Neutrophil (primary cell): ENCODE measurements at regions not wholly inside any gene's neighbourhood (a gene's known extent, or its start where the extent isn't known, plus 50 kb on each side); places are given as distances from the start of the nearest gene placed in this dataset.

Experiments
- H3K27ac ChIP-seq: fragments of 200-600 bp; sonication (generic); 2 replicates; pipeline ENCODE4 v1.5.1; 2016; ENCODE audit warnings: mild to moderate bottlenecking, moderate library complexity
- H3K27me3 ChIP-seq: fragments of 200-600 bp; sonication (generic); 2 replicates; pipeline ENCODE4 v1.6.0; 2016; ENCODE audit warnings: mild to moderate bottlenecking
- H3K36me3 ChIP-seq: fragments of 200-600 bp; sonication (generic); 2 replicates; pipeline ENCODE4 v1.5.1; 2017
- H3K4me1 ChIP-seq, 2 experiments: fragments of 200-600 bp in 1 of 2; sonication (generic) in 1 of 2; 1 replicate in 1 of 2; 2 replicates in 1 of 2; pipeline versions ENCODE4 v1.5.1 to v1.6.1; 2013 to 2016; ENCODE audit warnings: low read depth in 1 of 2, low read length in 1 of 2, mild to moderate bottlenecking in 1 of 2, moderate library complexity in 1 of 2; ENCODE audit not compliant: control insufficient read depth in 1 of 2, insufficient read depth in 1 of 2
- H3K4me3 ChIP-seq, 2 experiments: fragments of 200-600 bp in 1 of 2; sonication (generic) in 1 of 2; 1 replicate in 1 of 2; 2 replicates in 1 of 2; pipeline ENCODE4 v1.5.1; 2013 to 2016; ENCODE audit warnings: low read depth in 1 of 2, low read length in 1 of 2, mild to moderate bottlenecking in 1 of 2, moderate library complexity in 1 of 2
- H3K9me3 ChIP-seq: fragments of 200-600 bp; sonication (generic); 2 replicates; pipeline ENCODE4 v1.5.1; 2016
- CTCF ChIP-seq: fragments of 200-600 bp; sonication (generic); IDR thresholded peaks from 2 replicates; pipeline ENCODE4 v1.5.1; 2016; ENCODE audit warnings: antibody characterized with exemption

GRCh38 chr2:238986491-238987351 is 138.8 kb downstream of the TWIST2 start:
- H3K36me3 ChIP-seq: no peaks in the 10 kb centered on the region
- peaks cover 2% of the 10 kb centered on the region for H3K27me3 ChIP-seq
- no peak overlapping the region for H3K4me3 ChIP-seq
- H3K27ac ChIP-seq: no peak overlapping the region
- H3K9me3 ChIP-seq: no peaks in the 10 kb centered on the region
- peaks cover 0 to 8% of the 10 kb centered on the region in 2 experiments for H3K4me1 ChIP-seq
- TF ChIP-seq CTCF: no peak

- Histone ChIP-seq H3K36me3 (no peaks in the 10 kb centered on the region), H3K4me1 (peaks cover 0 to under 1% of the 10 kb centered on the region in 2 experiments), H3K27me3 (peaks cover 7% of the 10 kb centered on the region), H3K4me3 (no peak overlapping the region), H3K9me3 (no peaks in the 10 kb centered on the region), H3K27ac (no peak overlapping the region)
- no peak for TF ChIP-seq CTCF
Measured at GRCh38 chr2:238987352-238987981, 139.6 kb downstream of the TWIST2 start.

- no peak for TF ChIP-seq CTCF
- no peak overlapping the region for H3K27ac ChIP-seq
- H3K36me3 ChIP-seq: no peaks in the 10 kb centered on the region
- peaks cover 7% of the 10 kb centered on the region for H3K27me3 ChIP-seq
- no peaks in the 10 kb centered on the region for H3K4me1 ChIP-seq
- no peak overlapping the region for H3K4me3 ChIP-seq
- H3K9me3 ChIP-seq: no peaks in the 10 kb centered on the region
Measured at GRCh38 chr2:238988105-238988504, 140.2 kb downstream of the TWIST2 start.

GRCh38 chr2:238988752-238989151 is 140.9 kb downstream of the TWIST2 start:
- Histone ChIP-seq H3K27ac (no peak overlapping the region), H3K9me3 (no peaks in the 10 kb centered on the region), H3K27me3 (peaks cover 7% of the 10 kb centered on the region), H3K4me1 (no peaks in the 10 kb centered on the region), H3K36me3 (no peaks in the 10 kb centered on the region), H3K4me3 (no peak overlapping the region)
- TF ChIP-seq CTCF: no peak

GRCh38 chr2:238989484-238989883 is 141.6 kb downstream of the TWIST2 start:
- H3K27ac ChIP-seq: no peak overlapping the region
- H3K36me3 ChIP-seq: no peaks in the 10 kb centered on the region
- no peak overlapping the region for H3K4me3 ChIP-seq
- no peaks in the 10 kb centered on the region for H3K9me3 ChIP-seq
- no peak for TF ChIP-seq CTCF
- no peaks in the 10 kb centered on the region for H3K4me1 ChIP-seq
- peaks cover 7% of the 10 kb centered on the region for H3K27me3 ChIP-seq
